Endothelial cell of umbilical vein (primary cell): ENCODE measurements at regions not wholly inside any gene's neighbourhood (a gene's known extent, or its start where the extent isn't known, plus 50 kb on each side); places are given as distances from the start of the nearest gene placed in this dataset.

Source experiments
- BruUV-seq: library from RNA; stranded (reverse); fragments of 400-500 nt; replicated peaks from 2 replicates; lab custom pipeline; 2021; lab: Mats Ljungman, UMichigan
- CTCF ChIA-PET: fragments of 300-600, 350-600 bp; sonication (Branson Sonifier 250); formaldehyde crosslinking; loops from one replicate; lab custom pipeline; 2021; ENCODE audit warnings: antibody characterized with exemption, inconsistent platforms; lab: Charles Lee
- POLR2A ChIA-PET: fragments of 300-600, 350-600 bp; sonication (Branson Sonifier 250); formaldehyde crosslinking; loops from one replicate; lab custom pipeline; 2021; ENCODE audit warnings: antibody characterized with exemption, inconsistent platforms; lab: Charles Lee
- DNase-seq: peaks from one replicate; pipeline ENCODE4 v3.0.0-alpha.2; 2011; ENCODE audit warnings: low read depth, low spot score
- FAIRE-seq: peaks from 2 replicates; lab custom pipeline; 2011; peaks lifted over from hg19 to GRCh38; lab: Jason Lieb, UNC
- H2AFZ ChIP-seq: 2 replicates; pipeline ENCODE4 v1.6.0; 2012; ENCODE audit warnings: low read depth, low read length, control low read depth, inconsistent platforms
- H3K27ac ChIP-seq: 2 replicates; pipeline ENCODE4 v1.5.1; 2011; ENCODE audit warnings: low read depth, mild to moderate bottlenecking, control low read depth, low read length, moderate library complexity; ENCODE audit not compliant: insufficient read depth
- H3K27me3 ChIP-seq, 2 experiments: 2 replicates each; pipeline versions ENCODE4 v1.6.0 to v1.6.1; 2011; ENCODE audit warnings: low read length in 2 of 2, mixed read lengths in 1 of 2; ENCODE audit not compliant: control insufficient read depth in 2 of 2, insufficient read depth in 2 of 2
- H3K36me3 ChIP-seq, 2 experiments: 2 replicates in 1 of 2; 3 replicates in 1 of 2; pipeline ENCODE4 v1.5.1; 2011; ENCODE audit warnings: low read length in 2 of 2, mild to moderate bottlenecking in 1 of 2, moderate library complexity in 1 of 2; ENCODE audit not compliant: control insufficient read depth in 2 of 2, insufficient read depth in 2 of 2; ENCODE audit errors: extremely low read depth in 1 of 2
- H3K4me1 ChIP-seq: 3 replicates; pipeline ENCODE4 v1.5.1; 2011; ENCODE audit warnings: mild to moderate bottlenecking, low read length; ENCODE audit not compliant: control insufficient read depth, insufficient read depth; ENCODE audit errors: extremely low read depth
- H3K4me2 ChIP-seq: 2 replicates; pipeline ENCODE4 v1.6.1; 2011; ENCODE audit warnings: low read length, control low read depth, mixed read lengths; ENCODE audit not compliant: insufficient read depth
- H3K4me3 ChIP-seq, 3 experiments: fragments of 200-600 bp in 1 of 3; sonication (generic), shearing (Covaris generic) in 1 of 3; replicated peaks in 1 of 3; 2 replicates each; pipeline ENCODE4 v1.5.1; 2011 to 2016; ENCODE audit warnings: control low read depth in 3 of 3, low read length in 3 of 3, mild to moderate bottlenecking in 2 of 3, inconsistent platforms in 1 of 3, low read depth in 1 of 3, moderate library complexity in 1 of 3; ENCODE audit not compliant: insufficient read depth in 1 of 3
- H3K79me2 ChIP-seq: 2 replicates; pipeline ENCODE4 v1.6.0; 2012; ENCODE audit warnings: low read length, inconsistent platforms; ENCODE audit not compliant: control insufficient read depth, insufficient read depth
- H3K9ac ChIP-seq: replicated peaks from 2 replicates; pipeline ENCODE3; 2011; ENCODE audit warnings: low read length, control low read depth; ENCODE audit not compliant: insufficient read depth; ENCODE audit errors: extremely low read depth
- H3K9me1 ChIP-seq: replicated peaks from 3 replicates; pipeline ENCODE4 v1.6.0; 2011; ENCODE audit warnings: mild to moderate bottlenecking, low read length; ENCODE audit not compliant: control insufficient read depth, insufficient read depth; ENCODE audit errors: extremely low read depth
- H3K9me3 ChIP-seq: replicated peaks from 2 replicates; pipeline ENCODE4 v1.5.1; 2012; ENCODE audit warnings: low read length, inconsistent platforms; ENCODE audit not compliant: control insufficient read depth, insufficient read depth
- H4K20me1 ChIP-seq: replicated peaks from 2 replicates; pipeline ENCODE3; 2011; ENCODE audit warnings: mild to moderate bottlenecking, low read length; ENCODE audit not compliant: control insufficient read depth, insufficient read depth; ENCODE audit errors: extremely low read depth
- EZH2 ChIP-seq: IDR thresholded peaks from 2 replicates; pipeline ENCODE4 v1.6.1; 2012; ENCODE audit warnings: borderline replicate concordance, low read depth, mild to moderate bottlenecking, moderate library complexity, low read length, inconsistent platforms; ENCODE audit not compliant: severe bottlenecking
- FOS ChIP-seq: IDR thresholded peaks from 2 replicates; pipeline ENCODE4 v1.6.1; 2011; ENCODE audit warnings: mild to moderate bottlenecking, low read length, moderate library complexity, borderline replicate concordance; ENCODE audit not compliant: insufficient read depth
- GATA2 ChIP-seq: IDR thresholded peaks from 2 replicates; pipeline ENCODE4 v1.7.0; 2011; ENCODE audit warnings: low read depth, mild to moderate bottlenecking, moderate library complexity, mixed read lengths, low read length; ENCODE audit not compliant: insufficient read length, insufficient read depth
- JUN ChIP-seq: IDR thresholded peaks from 2 replicates; pipeline ENCODE4 v1.6.1; 2011; ENCODE audit warnings: borderline replicate concordance, low read depth; ENCODE audit not compliant: insufficient read length, insufficient read depth
- MAX ChIP-seq: IDR thresholded peaks from 2 replicates; pipeline ENCODE4 v1.6.1; 2011; ENCODE audit not compliant: insufficient read depth, insufficient read length
- MYC ChIP-seq: IDR thresholded peaks from one replicate; pipeline ENCODE4 v1.6.1; 2011; ENCODE audit warnings: mild to moderate bottlenecking, low read depth, low read length
- POLR2A ChIP-seq: IDR thresholded peaks from 2 replicates; pipeline ENCODE4 v1.6.1; 2012; ENCODE audit warnings: low read depth, mild to moderate bottlenecking, control low read depth, low read length
- POLR2AphosphoS5 ChIP-seq: IDR thresholded peaks from 2 replicates; pipeline ENCODE4 v1.6.1; 2012; ENCODE audit warnings: low read depth, mild to moderate bottlenecking, control low read depth, low read length, moderate library complexity; ENCODE audit not compliant: insufficient read depth
- dilution Hi-C: fragments of 300-500 bp; cut with MboI; formaldehyde crosslinking; loops from one replicate; pipeline ENCODE4 v1.15.0; 2019; ENCODE audit warnings: low sequenced_read_pairs; ENCODE audit not compliant: extremely low pct_ligation_motif_present
- intact Hi-C: fragments of 100-400 bp; cut with micrococcal nuclease; formaldehyde crosslinking; loops from one replicate; pipeline ENCODE4 v1.10.0; 2022
- TF ChIP-seq, protein P1 (sequence below), 2 donors: IDR thresholded peaks; 1 replicate in 1 of 2; 2 replicates in 1 of 2; pipeline ENCODE4 v1.5.1; 2011; ENCODE audit warnings: low read length in 2 of 2, mild to moderate bottlenecking in 2 of 2, moderate library complexity in 2 of 2, control low read depth in 1 of 2, inconsistent platforms in 1 of 2, low read depth in 1 of 2; ENCODE audit not compliant: insufficient read depth in 1 of 2; ENCODE audit errors: extremely low read depth in 1 of 2

GRCh38 chr11:25566298-25567200, 765.4 kb upstream of the ANO3 start:
- H3K27me3 ChIP-seq = no peaks in the 10 kb centered on the region
- H4K20me1 ChIP-seq = no peaks in the 10 kb centered on the region
- no peak overlapping the region for H2AFZ ChIP-seq
- CTCF ChIA-PET = no interaction called here
- no peaks in the 10 kb centered on the region for H3K9me1 ChIP-seq
- FAIRE-seq (no peak), DNase-seq (no peak)
- no peak overlapping the region for H3K9ac ChIP-seq
- intact Hi-C loops = no loop called here
- H3K36me3 ChIP-seq = no peaks in the 10 kb centered on the region
- no peaks in the 10 kb centered on the region for H3K9me3 ChIP-seq
- H3K4me3 ChIP-seq = no peak overlapping the region
- BruUV-seq = no TSS peak
- dilution Hi-C loops = no loop called here
- no peak overlapping the region for H3K4me2 ChIP-seq
- POLR2A ChIA-PET = no interaction called here
- no peaks in the 10 kb centered on the region for H3K79me2 ChIP-seq
- TF ChIP-seq JUN (no peak), POLR2A (no peak), EZH2 (no peak), GATA2 (no peak), MAX (no peak), MYC (no peak), POLR2AphosphoS5 (no peak), FOS (no peak)
- TF ChIP-seq, protein P1, sequence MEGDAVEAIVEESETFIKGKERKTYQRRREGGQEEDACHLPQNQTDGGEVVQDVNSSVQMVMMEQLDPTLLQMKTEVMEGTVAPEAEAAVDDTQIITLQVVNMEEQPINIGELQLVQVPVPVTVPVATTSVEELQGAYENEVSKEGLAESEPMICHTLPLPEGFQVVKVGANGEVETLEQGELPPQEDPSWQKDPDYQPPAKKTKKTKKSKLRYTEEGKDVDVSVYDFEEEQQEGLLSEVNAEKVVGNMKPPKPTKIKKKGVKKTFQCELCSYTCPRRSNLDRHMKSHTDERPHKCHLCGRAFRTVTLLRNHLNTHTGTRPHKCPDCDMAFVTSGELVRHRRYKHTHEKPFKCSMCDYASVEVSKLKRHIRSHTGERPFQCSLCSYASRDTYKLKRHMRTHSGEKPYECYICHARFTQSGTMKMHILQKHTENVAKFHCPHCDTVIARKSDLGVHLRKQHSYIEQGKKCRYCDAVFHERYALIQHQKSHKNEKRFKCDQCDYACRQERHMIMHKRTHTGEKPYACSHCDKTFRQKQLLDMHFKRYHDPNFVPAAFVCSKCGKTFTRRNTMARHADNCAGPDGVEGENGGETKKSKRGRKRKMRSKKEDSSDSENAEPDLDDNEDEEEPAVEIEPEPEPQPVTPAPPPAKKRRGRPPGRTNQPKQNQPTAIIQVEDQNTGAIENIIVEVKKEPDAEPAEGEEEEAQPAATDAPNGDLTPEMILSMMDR (IDR thresholded peaks at IDR 0.05; ENCODE audit: extremely low read depth in 1 of 2, insufficient read depth in 1 of 2, low read depth in 1 of 2, low read length in 2 of 2) = no peak
- no peak overlapping the region for H3K27ac ChIP-seq
- H3K4me1 ChIP-seq = no peaks in the 10 kb centered on the region
